Urinary bladder (tissue), 3 donors: ENCODE measurements at regions not wholly inside any gene's neighbourhood (a gene's known extent, or its start where the extent isn't known, plus 50 kb on each side); places are given as distances from the start of the nearest gene placed in this dataset.
"Not testable (repeated sequence)": the region's sequence is repeated elsewhere in the genome, so short reads cannot be mapped to it uniquely, and the experiment has no call there.

Experiments used
- DNase-seq: peaks from one replicate; pipeline ENCODE4 v3.0.0-alpha.2; 2015; ENCODE audit errors: extremely low spot score
- H3K27ac ChIP-seq: one replicate; pipeline ENCODE4 v1.5.1; 2013; ENCODE audit warnings: low read depth, mild to moderate bottlenecking, moderate library complexity
- H3K36me3 ChIP-seq: one replicate; pipeline ENCODE4 v1.6.1; 2013; ENCODE audit warnings: mild to moderate bottlenecking, moderate library complexity; ENCODE audit not compliant: insufficient read depth
- H3K4me1 ChIP-seq: one replicate; pipeline ENCODE4 v1.6.1; 2013; ENCODE audit warnings: mild to moderate bottlenecking, moderate library complexity; ENCODE audit not compliant: insufficient read depth
- H3K4me3 ChIP-seq: one replicate; pipeline ENCODE4 v1.5.1; 2013; ENCODE audit warnings: low read depth, low read length
- WGBS: extraction: QIAGEN DNeasy Blood & Tissue Kit; methylation state at CpG from one replicate; pipeline ENCODE4 v1.1.7; 2013; 5-methylcytosine and 5-hydroxymethylcytosine counted together
- donor health status: healthy with polysubstance abuse.
- donor health status: healthy.

GRCh38 chr2:125596612-125597011 lies 1059.3 kb upstream of the GYPC start:
- no peak overlapping the region for H3K4me3 ChIP-seq
- no peak overlapping the region for H3K27ac ChIP-seq
- H3K36me3 ChIP-seq, result no peaks in the 10 kb centered on the region
- no peak for DNase-seq
- no peaks in the 10 kb centered on the region for H3K4me1 ChIP-seq
- 32% methylated on average over 3 of the region's 3 CpGs for WGBS

GRCh38 chr2:125615438-125615837 lies 1040.5 kb upstream of the GYPC start:
- DNase-seq, result no peak
- Histone ChIP-seq H3K27ac (no peak overlapping the region), H3K36me3 (no peaks in the 10 kb centered on the region), H3K4me1 (no peaks in the 10 kb centered on the region), H3K4me3 (no peak overlapping the region)
- WGBS, result 88% methylated on average over 3 of the region's 3 CpGs

- no peaks in the 10 kb centered on the region for H3K4me1 ChIP-seq
- H3K27ac ChIP-seq, result no peak overlapping the region
- no peak for DNase-seq
- H3K4me3 ChIP-seq, result no peak overlapping the region
- H3K36me3 ChIP-seq, result no peaks in the 10 kb centered on the region
- WGBS, result 64% methylated on average over 6 of the region's 6 CpGs
Observed at GRCh38 chr2:125630377-125630776, 1025.6 kb upstream of the GYPC start.

GRCh38 chr2:125634662-125635061 lies 1021.3 kb upstream of the GYPC start:
- Histone ChIP-seq H3K4me1 (no peaks in the 10 kb centered on the region), H3K36me3 (no peaks in the 10 kb centered on the region), H3K4me3 (no peak overlapping the region), H3K27ac (no peak overlapping the region)
- DNase-seq, result no peak

- H3K27ac ChIP-seq, result no peak overlapping the region
- H3K4me1 ChIP-seq, result no peaks in the 10 kb centered on the region
- 99% methylated on average over 1 of the region's 1 CpG for WGBS
Observed at GRCh38 chr2:125638345-125638744, 1017.6 kb upstream of the GYPC start.

GRCh38 chr2:125642032-125642431 lies 1013.9 kb upstream of the GYPC start:
- Histone ChIP-seq H3K4me3 (no peak overlapping the region), H3K4me1 (no peaks in the 10 kb centered on the region), H3K36me3 (no peaks in the 10 kb centered on the region), H3K27ac (no peak overlapping the region)
- WGBS, result 79% methylated on average over 2 of the region's 2 CpGs
- no peak for DNase-seq

More at GRCh38 chr2:125638345-125638744, 1017.6 kb upstream of the GYPC start:
- H3K4me3 ChIP-seq, result no peak overlapping the region
- no peaks in the 10 kb centered on the region for H3K36me3 ChIP-seq
- no peak for DNase-seq

- no peaks in the 10 kb centered on the region for H3K36me3 ChIP-seq
- no peaks in the 10 kb centered on the region for H3K4me1 ChIP-seq
- WGBS, result 66% methylated on average over 2 of the region's 2 CpGs
Observed at GRCh38 chr2:125643128-125643527, 1012.8 kb upstream of the GYPC start.

GRCh38 chr2:125643585-125643984 lies 1012.4 kb upstream of the GYPC start:
- Histone ChIP-seq H3K27ac (no peak overlapping the region), H3K4me3 (no peak overlapping the region), H3K4me1 (no peaks in the 10 kb centered on the region), H3K36me3 (no peaks in the 10 kb centered on the region)
- 47% methylated on average over 8 of the region's 8 CpGs for WGBS
- no peak for DNase-seq

More at GRCh38 chr2:125643128-125643527, 1012.8 kb upstream of the GYPC start:
- no peak for DNase-seq
- H3K27ac ChIP-seq, result no peak overlapping the region
- no peak overlapping the region for H3K4me3 ChIP-seq

GRCh38 chr2:125644257-125644656 lies 1011.7 kb upstream of the GYPC start:
- Histone ChIP-seq H3K4me1 (no peaks in the 10 kb centered on the region), H3K4me3 (no peak overlapping the region), H3K27ac (no peak overlapping the region), H3K36me3 (no peaks in the 10 kb centered on the region)
- no peak for DNase-seq
- 67% methylated on average over 1 of the region's 1 CpG for WGBS

- Histone ChIP-seq H3K4me1 (no peaks in the 10 kb centered on the region), H3K36me3 (no peaks in the 10 kb centered on the region)
- 79% methylated on average over 3 of the region's 3 CpGs for WGBS
Observed at GRCh38 chr2:125652280-125652679, 1003.7 kb upstream of the GYPC start.

GRCh38 chr2:125654226-125654625 lies 1001.7 kb upstream of the GYPC start:
- Histone ChIP-seq H3K4me3 (no peak overlapping the region), H3K27ac (no peak overlapping the region), H3K36me3 (no peaks in the 10 kb centered on the region), H3K4me1 (no peaks in the 10 kb centered on the region)
- WGBS, result 34% methylated on average over 1 of the region's 1 CpG
- no peak for DNase-seq

More at GRCh38 chr2:125652280-125652679, 1003.7 kb upstream of the GYPC start:
- H3K4me3 ChIP-seq, result no peak overlapping the region
- no peak overlapping the region for H3K27ac ChIP-seq
- DNase-seq, result no peak

GRCh38 chr2:125656190-125656589 lies 999.8 kb upstream of the GYPC start:
- 69% methylated on average over 1 of the region's 1 CpG for WGBS
- no peak for DNase-seq

GRCh38 chr2:125658583-125658982 lies 997.4 kb upstream of the GYPC start:
- DNase-seq, result no peak
- Histone ChIP-seq H3K4me3 (no peak overlapping the region), H3K27ac (no peak overlapping the region), H3K36me3 (no peaks in the 10 kb centered on the region), H3K4me1 (no peaks in the 10 kb centered on the region)
- WGBS, result 92% methylated on average over 5 of the region's 5 CpGs

More at GRCh38 chr2:125656190-125656589, 999.8 kb upstream of the GYPC start:
- no peak overlapping the region for H3K27ac ChIP-seq
- no peaks in the 10 kb centered on the region for H3K36me3 ChIP-seq
- H3K4me3 ChIP-seq, result no peak overlapping the region
- H3K4me1 ChIP-seq, result no peaks in the 10 kb centered on the region

GRCh38 chr2:125660369-125660768 lies 995.6 kb upstream of the GYPC start:
- WGBS, result 54% methylated on average over 1 of the region's 1 CpG
- not testable (repeated sequence) for H3K4me1 ChIP-seq, H3K4me3 ChIP-seq, DNase-seq, H3K27ac ChIP-seq, H3K36me3 ChIP-seq

GRCh38 chr2:125667630-125668029 lies 988.3 kb upstream of the GYPC start:
- H3K36me3 ChIP-seq, result no peaks in the 10 kb centered on the region
- WGBS, result 77% methylated on average over 3 of the region's 3 CpGs
- H3K27ac ChIP-seq, result no peak overlapping the region
- H3K4me3 ChIP-seq, result no peak overlapping the region
- no peak for DNase-seq
- H3K4me1 ChIP-seq, result no peaks in the 10 kb centered on the region
